GM23248 (cell line): ENCODE measurements at regions not wholly inside any gene's neighbourhood (a gene's known extent, or its start where the extent isn't known, plus 50 kb on each side); places are given as distances from the start of the nearest gene placed in this dataset.

ENCODE experiments used
- EZH2 ChIP-seq: fragments of 200-600 bp; sonication (generic); IDR thresholded peaks from 2 replicates; pipeline ENCODE4 v1.6.1; 2018; ENCODE audit warnings: antibody characterized with exemption, mild to moderate bottlenecking; ENCODE audit not compliant: insufficient read depth, poor library complexity, severe bottlenecking
- EZH2phosphoT487 ChIP-seq: fragments of 200-600 bp; sonication (generic); IDR thresholded peaks from 2 replicates; pipeline ENCODE4 v1.6.1; 2018; ENCODE audit warnings: antibody characterized with exemption, moderate library complexity, mild to moderate bottlenecking, low read depth; ENCODE audit not compliant: insufficient read depth

GRCh38 chr9:2928411-2928810, 84.5 kb upstream of the PUM3 start:
- TF ChIP-seq EZH2, result no peak
- no peak for TF ChIP-seq EZH2phosphoT487
